ENCODE measurements at regions not wholly inside any gene's neighbourhood (a gene's known extent, or its start where the extent isn't known, plus 50 kb on each side); places are given as distances from the start of the nearest gene placed in this dataset.

- no peak for DNase-seq (ENCODE audit: extremely low spot score)
- ChIA-PET CTCF (no interaction called here), POLR2A (no interaction called here)
- TF ChIP-seq CTCF (IDR thresholded peaks at IDR 0.05; ENCODE audit: control extremely low read depth, extremely low read depth, low read depth, missing control alignments), result no peak
Observed at GRCh38 chr2:81870119-81870518, 1565.6 kb upstream of the LRRTM1 start.

- ChIA-PET POLR2A (no interaction called here), CTCF (no interaction called here)
- TF ChIP-seq CTCF (IDR thresholded peaks at IDR 0.05; ENCODE audit: control extremely low read depth, extremely low read depth, low read depth, missing control alignments), result no peak
- DNase-seq (ENCODE audit: extremely low spot score), result no peak
Observed at GRCh38 chr2:81858998-81859397, 1554.4 kb upstream of the LRRTM1 start.

GRCh38 chr2:81853341-81853740 lies 1548.8 kb upstream of the LRRTM1 start:
- TF ChIP-seq CTCF (IDR thresholded peaks at IDR 0.05; ENCODE audit: control extremely low read depth, extremely low read depth, low read depth, missing control alignments), result no peak
- ChIA-PET POLR2A (no interaction called here), CTCF (interaction anchor here (1.3 kb wide), 1 partner anchor 8 kb away, joined by 3 read pairs; no protein-coding TSS in a partner anchor)
- no peak for DNase-seq (ENCODE audit: extremely low spot score)

- no peak for TF ChIP-seq CTCF (IDR thresholded peaks at IDR 0.05; ENCODE audit: control extremely low read depth, extremely low read depth, low read depth, missing control alignments)
- ChIA-PET POLR2A (no interaction called here), CTCF (interaction anchor here (1.3 kb wide), 1 partner anchor 9 kb away, joined by 3 read pairs; no protein-coding TSS in a partner anchor)
- no peak for DNase-seq (ENCODE audit: extremely low spot score)
Observed at GRCh38 chr2:81852651-81853050, 1548.1 kb upstream of the LRRTM1 start.

GRCh38 chr2:81839780-81840179 lies 1535.2 kb upstream of the LRRTM1 start:
- ChIA-PET POLR2A (no interaction called here), CTCF (no interaction called here)
- TF ChIP-seq CTCF (IDR thresholded peaks at IDR 0.05; ENCODE audit: control extremely low read depth, extremely low read depth, low read depth, missing control alignments), result no peak
- no peak for DNase-seq (ENCODE audit: extremely low spot score)

GRCh38 chr2:81835321-81836000 lies 1530.9 kb upstream of the LRRTM1 start:
- no peak for DNase-seq (ENCODE audit: extremely low spot score)
- TF ChIP-seq CTCF (IDR thresholded peaks at IDR 0.05; ENCODE audit: control extremely low read depth, extremely low read depth, low read depth, missing control alignments), result no peak
- CTCF ChIA-PET, result no interaction called here
- POLR2A ChIA-PET, result no interaction called here
